Body of pancreas (tissue), 4 donors: ENCODE measurements at regions not wholly inside any gene's neighbourhood (a gene's known extent, or its start where the extent isn't known, plus 50 kb on each side); places are given as distances from the start of the nearest gene placed in this dataset.

ENCODE experiments used
- ATAC-seq: fragments of 150-250 bp; one replicate; pipeline ENCODE4 v1.9.1; 2016
- DNase-seq, 4 donors: peaks; one replicate each; pipeline ENCODE4 v3.0.0-alpha.2; 2019
- H3K27ac ChIP-seq, 4 donors: fragments of 200-600 bp; sonication (generic); 1 replicate in 3 of 4; 2 replicates in 1 of 4; pipeline versions ENCODE4 v1.5.1 to v1.6.1; 2016 to 2019; ENCODE audit warnings: mild to moderate bottlenecking in 1 of 4, mixed read lengths in 1 of 4, moderate library complexity in 1 of 4
- H3K27me3 ChIP-seq, 2 donors: fragments of 200-600 bp; sonication (generic); one replicate each; pipeline ENCODE4 v1.6.0; 2016; ENCODE audit warnings: mild to moderate bottlenecking in 1 of 2
- H3K36me3 ChIP-seq, 2 donors: fragments of 200-600 bp; sonication (generic); replicated peaks in 1 of 2; 2 replicates each; pipeline ENCODE4 v1.5.1; 2016; ENCODE audit warnings: low read depth in 2 of 2; ENCODE audit not compliant: insufficient read depth in 1 of 2
- H3K4me1 ChIP-seq: fragments of 200-600 bp; sonication (generic); one replicate; pipeline ENCODE4 v1.6.0; 2016
- H3K4me3 ChIP-seq, 2 donors: fragments of 200-600 bp; sonication (generic); 1 replicate in 1 of 2; 2 replicates in 1 of 2; pipeline ENCODE4 v1.5.1; 2016 to 2019
- H3K9me3 ChIP-seq, 3 donors: fragments of 200-600 bp; sonication (generic); 1 replicate in 2 of 3; 2 replicates in 1 of 3; pipeline ENCODE4 v1.5.1; 2016
- CTCF ChIP-seq, 7 experiments: fragments of 450-650 bp in 4 of 7; fragments of 200-600 bp in 3 of 7; sonication (generic) in 3 of 7; IDR thresholded peaks; one replicate each; pipeline ENCODE4 v1.5.1; 2016 to 2019; ENCODE audit warnings: antibody characterized with exemption in 7 of 7
- POLR2A ChIP-seq, 3 donors: fragments of 450-650 bp; IDR thresholded peaks; one replicate each; pipeline ENCODE4 v1.6.1; 2016; ENCODE audit warnings: antibody characterized with exemption in 3 of 3, mild to moderate bottlenecking in 2 of 3
- WGBS, 2 donors: methylation state at CpG; one replicate each; pipeline ENCODE4 v1.1.5; 2017; 5-methylcytosine and 5-hydroxymethylcytosine counted together
- intact Hi-C: fragments of 100-400 bp; cut with DNase I; formaldehyde crosslinking; loops from one replicate; pipeline ENCODE4 v1.15.1; 2023

- Histone ChIP-seq H3K36me3 (peaks cover 0 to 4% of the 10 kb centered on the region in 2 donors), H3K9me3 (no peaks in the 10 kb centered on the region), H3K27ac (no peak overlapping the region), H3K27me3 (no peaks in the 10 kb centered on the region), H3K4me1 (no peaks in the 10 kb centered on the region), H3K4me3 (no peak overlapping the region)
- no peak for DNase-seq
- WGBS, 2 donors, result 93% methylated on average over 10 of the region's 10 CpGs
- intact Hi-C loops, result no loop called here
- ATAC-seq, result no peak
- TF ChIP-seq POLR2A (IDR thresholded peaks at IDR 0.05), result no peak
- TF ChIP-seq CTCF (IDR thresholded peaks at IDR 0.05), result no peak
Observed at GRCh38 chr17:63314761-63315160, 131.3 kb downstream of the CYB561 start.

GRCh38 chr17:63316100-63316499, 130.0 kb downstream of the CYB561 start:
- Histone ChIP-seq H3K27ac (no peak overlapping the region), H3K9me3 (no peaks in the 10 kb centered on the region), H3K27me3 (no peaks in the 10 kb centered on the region), H3K4me1 (no peaks in the 10 kb centered on the region), H3K4me3 (no peak overlapping the region), H3K36me3 (peaks cover 0 to 4% of the 10 kb centered on the region in 2 donors)
- TF ChIP-seq POLR2A (IDR thresholded peaks at IDR 0.05) (no peak), CTCF (IDR thresholded peaks at IDR 0.05) (no peak)
- intact Hi-C loops, result no loop called here
- ATAC-seq (no peak), DNase-seq (no peak)
- WGBS, 2 donors, result 74 to 91% methylated on average over 1 of the region's 1 CpG

GRCh38 chr17:63317166-63317840, 128.8 kb downstream of the CYB561 start:
- no peak overlapping the region for H3K27ac ChIP-seq
- intact Hi-C loops, result no loop called here
- H3K4me1 ChIP-seq, result no peaks in the 10 kb centered on the region
- TF ChIP-seq POLR2A (IDR thresholded peaks at IDR 0.05) (no peak), CTCF (IDR thresholded peaks at IDR 0.05) (no peak)
- no peaks in the 10 kb centered on the region for H3K27me3 ChIP-seq
- 75 to 76% methylated on average over 2 of the region's 2 CpGs for WGBS, 2 donors
- H3K4me3 ChIP-seq, result no peak overlapping the region
- ATAC-seq, result no peak
- peaks cover 0 to 4% of the 10 kb centered on the region in 2 donors for H3K36me3 ChIP-seq
- DNase-seq, result no peak
- no peaks in the 10 kb centered on the region for H3K9me3 ChIP-seq

- intact Hi-C loops, result no loop called here
- Histone ChIP-seq H3K27me3 (no peaks in the 10 kb centered on the region), H3K9me3 (no peaks in the 10 kb centered on the region), H3K27ac (no peak overlapping the region), H3K4me3 (no peak overlapping the region), H3K36me3 (no peaks in the 10 kb centered on the region), H3K4me1 (no peaks in the 10 kb centered on the region)
- WGBS, 2 donors, result 86 to 93% methylated on average over 4 of the region's 4 CpGs
- no peak for TF ChIP-seq CTCF (IDR thresholded peaks at IDR 0.05)
- TF ChIP-seq POLR2A (IDR thresholded peaks at IDR 0.05), result no peak
- ATAC-seq, result no peak
- no peak for DNase-seq
Observed at GRCh38 chr17:63325808-63326207, 120.3 kb downstream of the CYB561 start.

GRCh38 chr17:63329876-63330275, 116.2 kb downstream of the CYB561 start:
- TF ChIP-seq POLR2A (IDR thresholded peaks at IDR 0.05) (no peak), CTCF (IDR thresholded peaks at IDR 0.05) (no peak)
- H3K27me3 ChIP-seq, result no peaks in the 10 kb centered on the region
- ATAC-seq (no peak), DNase-seq (no peak)
- no peaks in the 10 kb centered on the region for H3K36me3 ChIP-seq
- intact Hi-C loops, result no loop called here
- H3K4me3 ChIP-seq, result no peak overlapping the region
- no peaks in the 10 kb centered on the region for H3K9me3 ChIP-seq
- no peaks in the 10 kb centered on the region for H3K4me1 ChIP-seq
- H3K27ac ChIP-seq, result no peak overlapping the region
